CD4-positive, alpha-beta memory T cell (primary cell): ENCODE measurements at regions not wholly inside any gene's neighbourhood (a gene's known extent, or its start where the extent isn't known, plus 50 kb on each side); places are given as distances from the start of the nearest gene placed in this dataset.
"Not testable (repeated sequence)": the region's sequence is repeated elsewhere in the genome, so short reads cannot be mapped to it uniquely, and the experiment has no call there.

ENCODE experiments used
- CTCF ChIA-PET: fragments of 350-600 bp; sonication (Branson Sonifier 250); formaldehyde crosslinking; loops from one replicate; lab custom pipeline; 2021; ENCODE audit warnings: inconsistent platforms; ENCODE audit not compliant: partially characterized antibody; lab: Charles Lee
- POLR2A ChIA-PET: fragments of 350-600 bp; sonication (Branson Sonifier 250); formaldehyde crosslinking; loops from one replicate; lab custom pipeline; 2021; ENCODE audit not compliant: partially characterized antibody; lab: Charles Lee
- DNase-seq, 5 donors: peaks; one replicate each; pipeline versions ENCODE4 v3.0.0 to v3.0.0-alpha.2; 2020 to 2022; ENCODE audit warnings: mixed read lengths in 1 of 5
- H3K27ac ChIP-seq: one replicate; pipeline ENCODE4 v1.7.0; 2013; ENCODE audit warnings: low read depth, low read length
- H3K27me3 ChIP-seq: 2 replicates; pipeline ENCODE4 v1.7.0; 2013; ENCODE audit warnings: mild to moderate bottlenecking, low read length, moderate library complexity; ENCODE audit not compliant: insufficient read depth
- H3K36me3 ChIP-seq: 2 replicates; pipeline ENCODE4 v1.7.0; 2013; ENCODE audit warnings: mild to moderate bottlenecking, low read length, moderate library complexity; ENCODE audit not compliant: insufficient read depth
- H3K4me1 ChIP-seq: 2 replicates; pipeline ENCODE4 v1.7.0; 2013; ENCODE audit warnings: mild to moderate bottlenecking, low read length, moderate library complexity; ENCODE audit not compliant: insufficient read depth
- H3K4me3 ChIP-seq, 2 donors: one replicate each; pipeline ENCODE4 v1.7.0; 2013; ENCODE audit warnings: low read length in 2 of 2, mild to moderate bottlenecking in 1 of 2
- H3K9me3 ChIP-seq, 2 donors: one replicate each; pipeline ENCODE4 v1.7.0; 2013; ENCODE audit warnings: low read length in 2 of 2, control low read depth in 1 of 2; ENCODE audit not compliant: control insufficient read depth in 1 of 2
- H3K27ac Mint-ChIP-seq, 7 donors: one replicate each; pipeline ENCODE4 v1.8.0; 2020 to 2021; ENCODE audit warnings: mixed read lengths in 7 of 7, mild to moderate bottlenecking in 6 of 7, inconsistent platforms in 3 of 7, moderate library complexity in 3 of 7
- H3K27me3 Mint-ChIP-seq, 2 donors: one replicate each; pipeline ENCODE4 v1.8.0; 2020 to 2021; ENCODE audit warnings: mixed read lengths in 2 of 2
- H3K36me3 Mint-ChIP-seq, 2 donors: one replicate each; pipeline ENCODE4 v1.8.0; 2020 to 2021; ENCODE audit warnings: mixed read lengths in 2 of 2, inconsistent platforms in 1 of 2, mild to moderate bottlenecking in 1 of 2
- H3K4me1 Mint-ChIP-seq, 4 donors: one replicate each; pipeline ENCODE4 v1.8.0; 2020 to 2021; ENCODE audit warnings: mixed read lengths in 4 of 4, mild to moderate bottlenecking in 1 of 4
- H3K4me3 Mint-ChIP-seq, 8 donors: one replicate each; pipeline ENCODE4 v1.8.0; 2020 to 2021; ENCODE audit warnings: mixed read lengths in 8 of 8, mild to moderate bottlenecking in 7 of 8, moderate library complexity in 6 of 8, inconsistent platforms in 3 of 8
- H3K9me3 Mint-ChIP-seq, 8 donors: one replicate each; pipeline ENCODE4 v1.8.0; 2020 to 2021; ENCODE audit warnings: mixed read lengths in 8 of 8, mild to moderate bottlenecking in 5 of 8, inconsistent platforms in 3 of 8, moderate library complexity in 1 of 8
- intact Hi-C: fragments of 100-400 bp; cut with micrococcal nuclease; formaldehyde crosslinking; loops from one replicate; pipeline ENCODE4 v1.15.1; 2023

DNA sequence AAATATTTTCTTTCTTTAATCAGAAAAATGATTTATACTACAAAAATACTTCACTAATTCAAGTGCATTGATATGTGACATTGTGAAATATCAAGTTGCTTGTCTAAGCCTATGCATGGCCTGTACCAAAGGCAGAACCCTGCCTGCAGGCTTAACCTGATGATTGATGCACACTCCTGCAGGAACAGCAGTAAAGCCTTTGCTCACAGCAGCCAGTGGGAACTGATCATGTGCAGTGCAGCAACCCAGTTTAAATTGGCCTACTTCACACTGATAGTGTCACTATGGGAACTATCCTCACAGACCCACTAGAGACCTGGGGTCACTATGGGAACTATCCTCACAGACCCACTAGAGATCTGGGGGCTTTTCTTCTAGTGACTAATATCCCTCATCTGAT is 603.8 kb downstream of the RAPGEF2 start:
- ChIA-PET POLR2A (no interaction called here), CTCF (no interaction called here)
- DNase-seq, result no peak
- no peak overlapping the region for H3K27ac Mint-ChIP-seq
- intact Hi-C loops, result no loop called here
- H3K27ac ChIP-seq, result no peak overlapping the region
- H3K27me3 Mint-ChIP-seq, result no peaks in the 10 kb centered on the region
- no peaks in the 10 kb centered on the region for H3K36me3 ChIP-seq
- H3K4me3 ChIP-seq, result no peak overlapping the region
- no peak overlapping the region for H3K4me3 Mint-ChIP-seq
- peaks cover 0 to 13% (median 3%) of the 10 kb centered on the region in 8 donors for H3K9me3 Mint-ChIP-seq
- no peaks in the 10 kb centered on the region for H3K9me3 ChIP-seq
- H3K4me1 ChIP-seq, result no peaks in the 10 kb centered on the region
- H3K36me3 Mint-ChIP-seq, result no peaks in the 10 kb centered on the region
- no peaks in the 10 kb centered on the region for H3K4me1 Mint-ChIP-seq
- H3K27me3 ChIP-seq, result no peaks in the 10 kb centered on the region

DNA sequence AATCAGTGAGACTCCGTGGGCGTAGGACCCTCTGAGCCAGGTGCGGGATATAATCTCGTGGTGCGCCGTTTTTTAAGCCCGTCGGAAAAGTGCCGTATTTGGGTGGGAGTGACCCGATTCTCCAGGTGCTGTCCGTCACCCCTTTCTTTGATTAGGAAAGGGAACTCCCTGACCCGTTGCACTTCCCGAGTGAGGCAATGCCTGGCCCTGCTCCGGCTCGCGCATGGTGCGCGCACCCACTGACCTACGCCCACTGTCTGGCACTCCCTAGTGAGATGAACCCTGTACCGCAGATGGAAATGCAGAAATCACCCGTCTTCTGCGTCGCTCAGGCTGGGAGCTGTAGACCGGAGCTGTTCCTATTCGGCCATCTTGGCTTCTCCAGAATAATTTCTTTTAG is 612.3 kb downstream of the RAPGEF2 start:
- intact Hi-C loops, H3K27me3 Mint-ChIP-seq, H3K4me1 Mint-ChIP-seq, H3K36me3 ChIP-seq, H3K27me3 ChIP-seq, CTCF ChIA-PET, H3K9me3 ChIP-seq, H3K27ac Mint-ChIP-seq, H3K4me1 ChIP-seq, DNase-seq, H3K4me3 Mint-ChIP-seq, H3K36me3 Mint-ChIP-seq, H3K27ac ChIP-seq, POLR2A ChIA-PET, H3K4me3 ChIP-seq: not testable (repeated sequence)
- peaks cover 0 to 10% (median 2%) of the 10 kb centered on the region in 8 donors for H3K9me3 Mint-ChIP-seq

DNA sequence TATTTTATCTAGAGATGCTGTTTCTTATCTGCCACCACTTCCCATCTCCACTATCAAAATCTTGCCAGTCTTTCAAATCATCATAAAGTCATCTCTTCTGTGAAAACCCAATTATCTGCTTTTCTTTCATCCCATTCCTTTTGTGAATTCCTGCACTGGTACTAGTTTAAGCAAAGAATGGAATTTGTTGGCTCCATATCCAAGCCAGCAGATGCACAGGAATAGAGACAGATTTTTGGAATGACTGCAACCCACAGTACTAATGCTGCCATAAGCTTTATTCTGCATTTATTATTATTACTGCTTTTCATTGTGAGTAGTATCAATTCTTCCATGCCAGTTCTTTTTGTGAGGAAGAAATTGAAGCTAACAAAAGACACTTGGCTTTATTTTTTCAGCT is 616.7 kb downstream of the RAPGEF2 start:
- ChIA-PET CTCF (no interaction called here), POLR2A (no interaction called here)
- no peaks in the 10 kb centered on the region for H3K36me3 Mint-ChIP-seq
- H3K4me1 Mint-ChIP-seq, result no peaks in the 10 kb centered on the region
- no peaks in the 10 kb centered on the region for H3K27me3 ChIP-seq
- no peaks in the 10 kb centered on the region for H3K27me3 Mint-ChIP-seq
- H3K4me1 ChIP-seq, result no peaks in the 10 kb centered on the region
- intact Hi-C loops, result no loop called here
- no peak overlapping the region for H3K27ac ChIP-seq
- peaks cover 0 to 10% (median 4%) of the 10 kb centered on the region in 8 donors for H3K9me3 Mint-ChIP-seq
- H3K36me3 ChIP-seq, result no peaks in the 10 kb centered on the region
- H3K4me3 Mint-ChIP-seq, result no peak overlapping the region
- no peak for DNase-seq
- H3K9me3 ChIP-seq, result no peaks in the 10 kb centered on the region
- no peak overlapping the region for H3K27ac Mint-ChIP-seq
- H3K4me3 ChIP-seq, result no peak overlapping the region

DNA sequence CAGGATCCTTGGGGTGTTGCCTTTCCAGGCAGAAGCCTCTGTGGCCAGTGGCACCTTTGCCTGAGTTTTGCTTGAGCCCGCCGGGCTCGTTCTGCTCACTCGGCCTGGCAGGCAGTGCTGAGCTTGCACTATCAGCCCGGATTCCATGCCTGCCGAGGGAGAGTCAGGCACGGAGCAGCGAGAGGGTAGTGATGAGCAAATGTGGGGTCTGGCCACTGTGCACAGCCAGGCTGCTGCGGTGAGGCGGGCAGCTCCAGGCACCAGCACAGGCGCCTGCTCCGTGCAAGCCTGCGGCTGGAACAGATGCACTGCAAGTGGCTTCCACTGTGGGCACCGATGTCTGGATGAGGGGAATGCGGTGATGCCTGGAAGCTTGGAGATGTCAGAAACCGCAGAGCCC is 619.2 kb downstream of the RAPGEF2 start:
- ChIA-PET CTCF (no interaction called here), POLR2A (no interaction called here)
- peaks cover 0 to 7% (median 2%) of the 10 kb centered on the region in 8 donors for H3K9me3 Mint-ChIP-seq
- H3K36me3 ChIP-seq, result no peaks in the 10 kb centered on the region
- H3K27me3 Mint-ChIP-seq, result no peaks in the 10 kb centered on the region
- no peaks in the 10 kb centered on the region for H3K9me3 ChIP-seq
- no peak overlapping the region for H3K4me3 Mint-ChIP-seq
- no peak for DNase-seq
- H3K4me1 ChIP-seq, result no peaks in the 10 kb centered on the region
- no peaks in the 10 kb centered on the region for H3K4me1 Mint-ChIP-seq
- no peaks in the 10 kb centered on the region for H3K36me3 Mint-ChIP-seq
- no peak overlapping the region for H3K4me3 ChIP-seq
- intact Hi-C loops, result no loop called here
- no peaks in the 10 kb centered on the region for H3K27me3 ChIP-seq
- no peak overlapping the region for H3K27ac ChIP-seq
- H3K27ac Mint-ChIP-seq, result no peak overlapping the region

DNA sequence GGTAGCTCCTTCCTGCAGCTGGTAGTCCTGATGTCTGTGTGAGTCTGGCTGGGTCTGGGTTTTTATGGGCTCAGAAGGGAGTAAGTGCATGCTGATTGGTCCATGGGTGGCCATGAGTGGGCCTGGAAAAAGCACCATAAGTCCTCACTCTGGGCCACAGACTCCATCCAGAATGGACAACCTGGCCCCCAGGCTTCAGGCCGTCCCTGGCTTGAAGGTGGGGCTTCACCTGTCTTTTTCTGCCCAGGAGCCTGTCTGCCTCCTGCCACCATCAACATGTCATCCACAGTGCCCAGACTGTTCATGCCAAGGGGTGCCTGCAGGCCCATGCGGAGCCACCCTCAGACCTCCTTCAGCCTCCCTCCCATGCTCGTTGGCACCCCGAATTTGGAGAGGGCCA is 620.0 kb downstream of the RAPGEF2 start:
- H3K4me1 ChIP-seq, result no peaks in the 10 kb centered on the region
- no peak overlapping the region for H3K4me3 ChIP-seq
- no peaks in the 10 kb centered on the region for H3K9me3 ChIP-seq
- POLR2A ChIA-PET, result no interaction called here
- intact Hi-C loops, result no loop called here
- Mint-ChIP-seq H3K4me1 (no peaks in the 10 kb centered on the region), H3K27me3 (no peaks in the 10 kb centered on the region), H3K27ac (no peak overlapping the region), H3K36me3 (no peaks in the 10 kb centered on the region), H3K4me3 (no peak overlapping the region), H3K9me3 (peaks cover 0 to 7% (median 2%) of the 10 kb centered on the region in 8 donors)
- H3K36me3 ChIP-seq, result no peaks in the 10 kb centered on the region
- CTCF ChIA-PET, result no interaction called here
- DNase-seq, result no peak
- no peaks in the 10 kb centered on the region for H3K27me3 ChIP-seq
- no peak overlapping the region for H3K27ac ChIP-seq

DNA sequence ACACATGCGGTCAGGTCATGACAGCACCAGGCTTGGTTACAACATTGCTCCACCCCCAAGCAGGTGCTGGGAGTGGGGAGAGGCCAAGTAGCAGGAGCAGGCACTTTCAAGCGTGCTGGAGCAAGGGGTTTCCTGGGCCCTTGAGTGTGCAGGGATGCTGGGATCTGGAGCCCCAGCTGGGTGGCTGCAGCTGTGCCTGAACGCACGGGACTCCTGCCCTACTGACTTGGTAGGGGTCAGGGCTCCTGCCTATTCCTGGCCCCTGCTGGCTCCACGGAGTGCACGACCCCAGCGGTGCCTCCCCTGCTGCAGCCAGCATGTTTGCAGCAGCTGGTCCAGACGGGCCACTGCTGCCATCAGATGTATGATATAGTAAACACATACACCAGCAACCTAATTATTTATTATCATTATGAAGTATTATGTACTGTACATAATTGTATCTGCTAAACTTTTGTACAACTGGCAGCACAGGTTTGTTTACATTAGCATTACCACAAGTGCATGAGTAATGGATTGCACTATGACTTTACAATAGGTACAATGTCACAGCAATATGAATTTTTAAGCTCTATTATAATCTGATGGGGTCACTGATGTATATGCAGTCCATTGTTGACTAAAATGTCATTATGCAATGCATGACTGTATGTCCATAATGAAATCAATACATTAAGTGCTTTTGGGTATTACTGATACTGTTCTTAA is 620.6 kb downstream of the RAPGEF2 start:
- H3K9me3 ChIP-seq, result no peaks in the 10 kb centered on the region
- no peak overlapping the region for H3K27ac ChIP-seq
- no peak overlapping the region for H3K4me3 ChIP-seq
- Mint-ChIP-seq H3K4me1 (no peaks in the 10 kb centered on the region), H3K36me3 (no peaks in the 10 kb centered on the region), H3K27ac (no peak overlapping the region), H3K27me3 (no peaks in the 10 kb centered on the region), H3K4me3 (no peak overlapping the region), H3K9me3 (peaks cover 0 to 7% (median 2%) of the 10 kb centered on the region in 8 donors)
- intact Hi-C loops, result no loop called here
- no peaks in the 10 kb centered on the region for H3K4me1 ChIP-seq
- no peak for DNase-seq
- no peaks in the 10 kb centered on the region for H3K27me3 ChIP-seq
- no peaks in the 10 kb centered on the region for H3K36me3 ChIP-seq
- CTCF ChIA-PET, result no interaction called here
- POLR2A ChIA-PET, result no interaction called here

DNA sequence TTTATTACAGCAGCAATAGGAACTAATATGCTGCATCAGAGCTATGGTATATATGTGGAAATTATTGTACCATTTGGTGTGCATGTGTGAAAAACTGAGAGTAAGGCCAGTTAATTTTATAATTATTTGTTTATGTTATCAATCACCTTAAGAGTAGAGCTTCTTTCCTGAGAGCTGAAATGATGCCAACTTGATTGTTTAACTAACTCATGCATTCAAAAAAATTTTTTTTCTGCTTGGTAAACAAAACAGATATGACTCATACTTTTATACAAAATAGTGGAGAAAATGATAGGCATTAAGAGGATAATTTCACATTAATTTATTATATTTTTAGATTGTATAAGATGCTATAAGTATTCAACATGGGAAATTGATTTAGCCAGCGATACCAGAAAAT is 622.7 kb downstream of the RAPGEF2 start:
- Mint-ChIP-seq H3K4me3 (no peak overlapping the region), H3K9me3 (peaks cover 0 to 7% (median under 1%) of the 10 kb centered on the region in 8 donors), H3K4me1 (no peaks in the 10 kb centered on the region), H3K27ac (no peak overlapping the region), H3K27me3 (no peaks in the 10 kb centered on the region), H3K36me3 (no peaks in the 10 kb centered on the region)
- H3K36me3 ChIP-seq, result no peaks in the 10 kb centered on the region
- no peak for DNase-seq
- intact Hi-C loops, result no loop called here
- no peaks in the 10 kb centered on the region for H3K4me1 ChIP-seq
- CTCF ChIA-PET, result no interaction called here
- POLR2A ChIA-PET, result no interaction called here
- no peaks in the 10 kb centered on the region for H3K27me3 ChIP-seq
- no peak overlapping the region for H3K4me3 ChIP-seq
- H3K27ac ChIP-seq, result no peak overlapping the region
- no peaks in the 10 kb centered on the region for H3K9me3 ChIP-seq
